ENCODE measurements at regions not wholly inside any gene's neighbourhood (a gene's known extent, or its start where the extent isn't known, plus 50 kb on each side); places are given as distances from the start of the nearest gene placed in this dataset.

- no peak for TF ChIP-seq CREB1 (IDR thresholded peaks at IDR 0.05; ENCODE audit: low read depth)
- TF ChIP-seq FOXM1 (IDR thresholded peaks at IDR 0.05; ENCODE audit: borderline replicate concordance, low read depth), result no peak
- TF ChIP-seq RAD21 (IDR thresholded peaks at IDR 0.05; ENCODE audit: low read depth), result no peak
- no peak for TF ChIP-seq YY1 (IDR thresholded peaks at IDR 0.05; ENCODE audit: low read depth)
These were observed 54.9 kb upstream of the SACS start for GRCh38 chr13:23488442-23488841.

- TF ChIP-seq YY1 (IDR thresholded peaks at IDR 0.05; ENCODE audit: low read depth) (no peak), TCF12 (IDR thresholded peaks at IDR 0.05; ENCODE audit: low read depth) (no peak), ZBTB7A (IDR thresholded peaks at IDR 0.05; ENCODE audit: low read depth) (no peak), TAF1 (IDR thresholded peaks at IDR 0.05; ENCODE audit: low read depth) (no peak), REST (IDR thresholded peaks at IDR 0.05; ENCODE audit: low read depth) (no peak), FOXM1 (IDR thresholded peaks at IDR 0.05; ENCODE audit: borderline replicate concordance, low read depth) (no peak), CREB1 (IDR thresholded peaks at IDR 0.05; ENCODE audit: low read depth) (no peak), EP300 (IDR thresholded peaks at IDR 0.05; ENCODE audit: borderline replicate concordance) (no peak), MAX (IDR thresholded peaks at IDR 0.05) (no peak)
These were observed 62.8 kb upstream of the SACS start for GRCh38 chr13:23496255-23496654.

GRCh38 chr13:23497191-23497590 is 63.7 kb upstream of the SACS start:
- TF ChIP-seq TEAD4 (IDR thresholded peaks at IDR 0.05) (no peak), NFIC (IDR thresholded peaks at IDR 0.05) (no peak), USF1 (IDR thresholded peaks at IDR 0.05) (no peak), MAX (IDR thresholded peaks at IDR 0.05) (no peak), TAF1 (IDR thresholded peaks at IDR 0.05; ENCODE audit: low read depth) (no peak), REST (IDR thresholded peaks at IDR 0.05; ENCODE audit: low read depth) (no peak)

GRCh38 chr13:23500849-23501248 is 67.3 kb upstream of the SACS start:
- no peak for TF ChIP-seq EP300 (IDR thresholded peaks at IDR 0.05; ENCODE audit: borderline replicate concordance)
- no peak for TF ChIP-seq CEBPB (IDR thresholded peaks at IDR 0.05)
- TF ChIP-seq EGR1 (IDR thresholded peaks at IDR 0.05), result no peak
- TF ChIP-seq TAF1 (IDR thresholded peaks at IDR 0.05; ENCODE audit: low read depth), result no peak

GRCh38 chr13:23504180-23504579 is 66.0 kb upstream of the TNFRSF19 start:
- no peak for TF ChIP-seq MAX (IDR thresholded peaks at IDR 0.05)
- TF ChIP-seq TEAD4 (IDR thresholded peaks at IDR 0.05), result no peak
- no peak for TF ChIP-seq TCF12 (IDR thresholded peaks at IDR 0.05; ENCODE audit: low read depth)
- TF ChIP-seq USF1 (IDR thresholded peaks at IDR 0.05), result no peak
- no peak for TF ChIP-seq RAD21 (IDR thresholded peaks at IDR 0.05; ENCODE audit: low read depth)
- no peak for TF ChIP-seq TAF1 (IDR thresholded peaks at IDR 0.05; ENCODE audit: low read depth)
- no peak for TF ChIP-seq CEBPB (IDR thresholded peaks at IDR 0.05)
- TF ChIP-seq ZBTB7A (IDR thresholded peaks at IDR 0.05; ENCODE audit: low read depth), result no peak
- no peak for TF ChIP-seq REST (IDR thresholded peaks at IDR 0.05; ENCODE audit: low read depth)
- no peak for TF ChIP-seq EP300 (IDR thresholded peaks at IDR 0.05; ENCODE audit: borderline replicate concordance)
- no peak for TF ChIP-seq NFIC (IDR thresholded peaks at IDR 0.05)
- TF ChIP-seq EGR1 (IDR thresholded peaks at IDR 0.05), result no peak
- TF ChIP-seq FOXM1 (IDR thresholded peaks at IDR 0.05; ENCODE audit: borderline replicate concordance, low read depth), result no peak
- no peak for TF ChIP-seq CREB1 (IDR thresholded peaks at IDR 0.05; ENCODE audit: low read depth)
- no peak for TF ChIP-seq YY1 (IDR thresholded peaks at IDR 0.05; ENCODE audit: low read depth)

Data from Ishikawa (cell line).